ENCODE measurements at regions not wholly inside any gene's neighbourhood (a gene's known extent, or its start where the extent isn't known, plus 50 kb on each side); places are given as distances from the start of the nearest gene placed in this dataset.

GRCh38 chr22:26974034-26974433 is 316.6 kb downstream of the MIAT start:
- ATAC-seq (no peak), DNase-seq (ENCODE audit: missing footprints) (no peak)
- intact Hi-C loops (cut with DNase I): no loop called here

GRCh38 chr22:26974914-26975803 is 317.8 kb downstream of the MIAT start:
- ATAC-seq: no peak
- intact Hi-C loops (cut with DNase I): no loop called here
- no peak for DNase-seq (ENCODE audit: missing footprints)

- ATAC-seq (no peak), DNase-seq (ENCODE audit: missing footprints) (no peak)
- intact Hi-C loops (cut with DNase I): no loop called here
Measured at GRCh38 chr22:26975865-26976264, 318.5 kb downstream of the MIAT start.

- ATAC-seq (no peak), DNase-seq (ENCODE audit: missing footprints) (no peak)
- intact Hi-C loops (cut with DNase I): no loop called here
Measured at GRCh38 chr22:26977741-26978376, 320.5 kb downstream of the MIAT start.

- DNase-seq (ENCODE audit: missing footprints) (no peak), ATAC-seq (no peak)
- intact Hi-C loops (cut with DNase I): no loop called here
Measured at GRCh38 chr22:26979294-26979693, 321.9 kb downstream of the MIAT start.

- intact Hi-C loops (cut with DNase I): no loop called here
- DNase-seq (ENCODE audit: missing footprints): no peak
- no peak for ATAC-seq
Measured at GRCh38 chr22:26981111-26981510, 323.7 kb downstream of the MIAT start.

- intact Hi-C loops (cut with DNase I): no loop called here
Measured at GRCh38 chr22:26981541-26981940, 324.2 kb downstream of the MIAT start.

GRCh38 chr22:26983311-26983710 is 325.9 kb downstream of the MIAT start:
- ATAC-seq (no peak), DNase-seq (ENCODE audit: missing footprints) (no peak)
- intact Hi-C loops (cut with DNase I): no loop called here

More at GRCh38 chr22:26981541-26981940, 324.2 kb downstream of the MIAT start:
- DNase-seq (ENCODE audit: missing footprints) (no peak), ATAC-seq (no peak)

GRCh38 chr22:26985206-26985605 is 327.8 kb downstream of the MIAT start:
- intact Hi-C loops (cut with DNase I): no loop called here
- DNase-seq (ENCODE audit: missing footprints) (no peak), ATAC-seq (no peak)

- ATAC-seq: no peak
- no peak for DNase-seq (ENCODE audit: missing footprints)
- intact Hi-C loops (cut with DNase I): no loop called here
Measured at GRCh38 chr22:26985931-26986782, 328.8 kb downstream of the MIAT start.

- ATAC-seq (no peak), DNase-seq (ENCODE audit: missing footprints) (no peak)
- intact Hi-C loops (cut with DNase I): no loop called here
Measured at GRCh38 chr22:26986884-26987283, 329.5 kb downstream of the MIAT start.

- ATAC-seq: no peak
- intact Hi-C loops (cut with DNase I): no loop called here
Measured at GRCh38 chr22:26990503-26991189, 333.3 kb downstream of the MIAT start.

GRCh38 chr22:26992556-26992955 is 335.2 kb downstream of the MIAT start:
- intact Hi-C loops (cut with DNase I): no loop called here
- DNase-seq (ENCODE audit: missing footprints): no peak
- ATAC-seq: no peak

More at GRCh38 chr22:26990503-26991189, 333.3 kb downstream of the MIAT start:
- no peak for DNase-seq (ENCODE audit: missing footprints)

GRCh38 chr22:26993886-26994285 is 336.5 kb downstream of the MIAT start:
- intact Hi-C loops (cut with DNase I): no loop called here
- no peak for ATAC-seq
- no peak for DNase-seq (ENCODE audit: missing footprints)

- intact Hi-C loops (cut with DNase I): no loop called here
- no peak for DNase-seq (ENCODE audit: missing footprints)
- ATAC-seq: no peak
Measured at GRCh38 chr22:26994801-26995200, 337.4 kb downstream of the MIAT start.

GRCh38 chr22:26995235-26995634 is 337.8 kb downstream of the MIAT start:
- peak; percentile 46 for ATAC-seq
- no peak for DNase-seq (ENCODE audit: missing footprints)
- intact Hi-C loops (cut with DNase I): no loop called here

GRCh38 chr22:26996154-26996553 is 338.8 kb downstream of the MIAT start:
- ATAC-seq (no peak), DNase-seq (ENCODE audit: missing footprints) (no peak)
- intact Hi-C loops (cut with DNase I): no loop called here

- peak; percentile 31 for ATAC-seq
- DNase-seq (ENCODE audit: missing footprints): no peak
Measured at GRCh38 chr22:26998129-26998528, 340.7 kb downstream of the MIAT start.

GRCh38 chr22:26998716-26999115 is 341.3 kb downstream of the MIAT start:
- DNase-seq (ENCODE audit: missing footprints) (no peak), ATAC-seq (no peak)
- intact Hi-C loops (cut with DNase I): no loop called here

More at GRCh38 chr22:26998129-26998528, 340.7 kb downstream of the MIAT start:
- intact Hi-C loops (cut with DNase I): no loop called here

Data from Right ventricle myocardium inferior (tissue), 1 donor.